HG02884 (cell line): ENCODE measurements at regions not wholly inside any gene's neighbourhood (a gene's known extent, or its start where the extent isn't known, plus 50 kb on each side); places are given as distances from the start of the nearest gene placed in this dataset.
"Not testable (repeated sequence)": the region's sequence is repeated elsewhere in the genome, so short reads cannot be mapped to it uniquely, and the experiment has no call there.

Source experiments
- ATAC-seq: cut with Tn5 transposase; IDR thresholded peaks from one replicate; pipeline ENCODE4 v1.9.1; 2021; ENCODE audit warnings: mild to moderate bottlenecking, moderate library complexity; ENCODE audit not compliant: unreplicated experiment

DNA sequence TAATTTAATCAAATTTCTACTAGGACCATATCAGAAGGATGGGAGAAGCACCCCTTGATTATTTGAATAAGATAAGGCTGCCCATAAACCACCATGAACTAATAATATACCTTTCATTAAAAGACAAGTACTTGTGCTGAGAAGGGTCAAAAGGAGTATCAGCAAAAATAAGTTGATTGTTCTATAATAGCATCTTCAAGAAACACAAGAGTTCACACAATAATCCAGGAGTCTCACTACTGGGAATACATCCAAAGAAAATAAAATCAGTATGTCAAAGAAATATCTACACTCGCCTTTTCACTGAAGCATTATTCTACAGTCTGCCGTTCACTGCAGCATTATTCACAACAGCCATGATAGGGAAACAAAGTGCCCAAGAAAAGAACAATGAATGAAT lies 1310.1 kb upstream of the PCDH9 start:
- no peak for ATAC-seq

DNA sequence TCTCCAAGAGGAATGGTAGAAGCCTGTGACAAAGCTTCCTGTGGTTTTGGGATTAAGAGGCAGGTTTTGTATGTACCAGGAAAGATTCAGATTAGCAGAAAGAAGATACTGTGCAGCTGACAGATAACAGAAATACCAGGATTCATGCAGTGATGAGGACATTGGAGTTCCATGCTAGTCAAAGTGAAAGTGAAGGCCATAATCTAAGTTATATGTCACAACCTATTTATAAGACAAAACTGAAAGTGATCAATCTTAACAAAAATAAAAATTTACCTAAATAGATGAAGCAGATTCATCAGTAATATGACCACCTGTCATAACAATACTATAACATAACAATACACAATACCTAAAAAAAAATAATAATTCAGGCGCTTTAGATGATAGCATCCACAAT lies 1305.2 kb upstream of the PCDH9 start:
- ATAC-seq: peak; percentile 83

DNA sequence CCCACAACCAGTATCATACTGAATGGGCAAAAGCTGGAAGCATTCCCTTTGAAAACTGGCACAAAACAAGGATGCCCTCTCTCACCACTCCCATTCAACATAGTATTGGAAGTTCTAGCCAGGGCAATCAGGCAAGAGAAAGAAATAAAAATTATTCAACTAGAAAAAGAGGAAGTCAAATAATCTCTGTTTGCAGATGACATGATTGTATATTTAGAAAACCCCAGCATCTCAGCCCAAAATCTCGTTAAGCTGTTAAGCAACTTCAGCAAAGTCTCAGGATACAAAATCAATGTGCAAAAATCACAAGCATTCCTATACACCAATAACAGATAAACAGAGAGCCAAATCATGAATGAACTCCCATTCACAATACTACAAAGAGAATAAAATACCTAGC lies 1297.0 kb upstream of the PCDH9 start:
- ATAC-seq: not testable (repeated sequence)

DNA sequence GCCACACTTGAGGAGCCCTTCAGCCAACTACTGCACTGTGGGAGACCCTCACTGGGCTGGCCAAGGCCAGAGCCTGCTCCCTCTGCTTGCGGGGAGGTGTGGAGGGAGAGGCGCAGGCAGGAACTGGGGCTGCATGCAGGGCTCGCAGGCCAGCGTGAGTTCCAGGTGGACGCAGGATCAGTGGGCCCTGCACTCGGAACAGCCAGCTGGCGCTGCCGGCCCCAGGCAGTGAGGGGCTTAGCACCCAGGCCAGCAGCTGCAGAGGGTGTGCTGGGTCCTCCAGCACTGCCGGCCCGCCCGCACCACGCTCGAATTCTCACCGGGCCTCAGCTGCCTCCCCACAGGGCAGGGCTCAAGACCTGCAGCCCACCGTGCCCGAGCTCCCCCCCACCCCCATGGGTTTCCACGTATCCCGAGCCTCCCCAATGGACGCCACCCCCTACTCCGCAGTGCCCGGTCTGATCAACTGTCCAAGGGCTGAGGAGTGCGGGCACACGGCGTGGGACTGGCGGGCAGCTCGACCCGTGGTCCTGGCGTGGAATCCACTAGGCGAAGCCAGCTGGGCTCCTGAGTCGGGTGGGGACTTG lies 1293.8 kb upstream of the PCDH9 start:
- ATAC-seq: no peak

DNA sequence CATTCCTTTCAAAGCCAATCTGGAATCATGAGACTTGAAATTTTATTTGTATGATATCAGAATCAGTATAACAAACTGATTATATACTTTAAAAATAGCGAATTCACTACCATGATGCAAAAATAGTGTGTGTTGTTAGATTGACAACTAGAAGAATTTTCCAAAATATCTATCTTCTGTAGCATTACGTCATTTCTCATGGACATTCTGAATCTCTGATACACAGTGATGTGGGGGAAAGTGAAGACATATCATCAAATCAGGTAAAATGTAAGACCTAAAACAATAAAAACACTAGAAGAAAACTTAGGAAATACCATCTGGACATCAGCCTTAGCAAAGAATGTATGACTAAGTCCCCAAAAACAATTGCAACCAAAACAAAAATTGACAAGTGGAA lies 1292.0 kb upstream of the PCDH9 start:
- ATAC-seq: no peak

DNA sequence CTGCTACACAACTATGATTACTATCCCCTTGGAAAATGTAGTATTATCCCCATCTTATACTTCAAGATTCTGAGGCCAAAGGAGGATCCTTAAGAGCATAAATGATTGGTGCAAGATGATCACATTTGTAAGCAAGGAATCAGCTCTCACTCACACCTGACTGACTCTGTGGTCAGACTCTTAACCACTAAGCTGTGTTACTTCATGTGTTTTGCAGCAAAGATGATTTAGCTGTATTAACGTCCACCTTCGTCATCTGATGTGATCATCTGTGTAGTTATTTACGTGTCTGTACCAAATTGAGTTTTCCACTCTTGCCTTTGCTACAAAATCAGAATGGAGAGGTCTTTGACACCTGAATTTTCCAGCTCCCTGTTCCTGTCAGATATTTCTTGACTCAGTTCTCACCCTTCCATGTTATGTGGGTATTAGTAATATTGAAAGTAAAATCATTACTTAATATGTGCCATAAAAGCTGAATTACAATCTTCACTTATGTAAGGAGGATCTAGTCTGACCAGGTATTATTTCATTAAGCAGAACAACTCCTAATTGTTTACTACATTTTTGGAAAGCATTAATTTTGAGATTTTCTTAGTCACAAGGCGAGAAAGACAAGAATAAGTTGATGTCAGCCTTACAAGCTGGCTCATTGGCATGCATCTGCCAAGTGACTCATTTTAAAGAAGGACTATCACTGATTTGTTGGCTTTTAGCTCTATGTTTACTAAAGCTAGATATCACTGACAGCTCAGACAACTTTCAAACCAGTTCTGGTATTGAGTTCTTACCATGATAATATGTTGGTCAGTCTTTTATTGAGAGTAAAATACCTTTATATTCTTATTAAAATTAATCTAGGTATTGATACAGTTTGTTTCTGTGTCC lies 1279.8 kb upstream of the PCDH9 start:
- ATAC-seq: peak; percentile 81

DNA sequence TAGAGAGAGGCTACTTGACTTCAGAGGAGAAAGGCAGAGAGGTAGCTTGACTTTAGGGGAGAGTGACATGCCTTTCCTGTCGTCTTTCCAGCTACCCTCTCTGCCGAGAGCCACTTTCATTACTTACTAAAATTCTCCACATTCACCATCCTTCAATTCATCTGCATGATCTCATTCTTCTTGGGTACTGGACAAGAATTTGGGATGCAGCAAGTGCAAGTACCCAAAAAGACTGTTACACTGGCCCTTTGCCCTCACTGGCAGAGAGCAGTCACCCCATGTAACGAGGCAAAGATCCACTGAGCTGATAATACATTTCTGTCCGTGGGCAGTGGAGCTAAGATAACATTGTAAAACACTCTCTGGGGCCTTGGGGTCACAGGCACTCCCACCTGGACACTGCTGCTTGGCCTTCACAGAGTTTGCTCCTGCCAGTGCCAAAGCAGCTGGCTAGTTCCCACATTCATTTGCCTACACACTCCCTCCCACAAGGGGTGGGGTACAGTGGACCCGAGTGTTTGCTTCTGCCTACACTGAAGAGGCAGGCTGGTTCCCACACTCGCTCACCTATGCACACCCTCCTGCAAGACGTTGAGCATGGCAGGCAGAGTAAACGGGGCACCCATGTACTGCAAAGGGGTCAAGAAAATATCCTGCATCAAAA lies 1276.9 kb upstream of the PCDH9 start:
- no peak for ATAC-seq

- no peak for ATAC-seq
Observed at GRCh38 chr13:68490594-68490993, 1260.5 kb upstream of the PCDH9 start.

DNA sequence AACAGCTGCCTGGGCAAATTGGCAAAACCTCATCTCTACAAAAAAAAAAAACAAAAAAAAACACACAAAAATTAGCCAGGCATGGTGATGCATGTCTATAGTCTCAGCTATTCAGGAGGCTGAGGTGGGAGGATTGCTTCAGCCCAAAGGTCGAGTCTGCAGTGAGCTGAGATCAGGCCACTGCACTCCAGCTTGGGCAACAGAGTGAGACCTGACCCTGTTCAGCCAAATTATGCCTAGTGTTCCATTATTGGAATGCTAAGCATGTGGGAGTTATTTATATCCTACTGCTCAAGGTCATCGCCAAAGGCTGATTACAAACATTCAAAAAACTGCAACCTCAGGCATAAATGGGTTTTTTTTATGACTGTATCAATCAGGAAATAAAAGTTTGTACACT lies 1251.0 kb upstream of the PCDH9 start:
- ATAC-seq: no peak

GRCh38 chr13:68473834-68474326 lies 1243.7 kb upstream of the PCDH9 start:
- ATAC-seq: no peak

DNA sequence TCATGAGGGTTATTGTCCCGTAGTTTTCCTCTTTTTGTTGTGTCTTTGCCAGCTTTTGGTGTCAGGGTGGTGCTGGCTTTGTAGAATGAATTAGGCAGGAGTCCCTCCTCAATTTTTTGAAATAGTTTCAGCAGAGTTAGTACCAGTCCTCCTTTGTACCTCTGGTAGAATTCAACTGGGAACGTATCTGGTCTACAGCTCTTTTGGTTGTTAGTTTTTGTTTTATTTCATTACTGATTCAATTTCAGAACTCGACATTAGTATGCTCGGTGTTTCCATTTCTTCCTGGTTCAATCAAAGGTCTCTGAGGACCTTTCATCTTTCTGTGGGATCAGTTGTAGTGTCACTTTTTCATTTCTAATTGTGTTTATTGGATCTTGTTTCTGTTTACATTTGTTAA lies 1237.0 kb upstream of the PCDH9 start:
- no peak for ATAC-seq

DNA sequence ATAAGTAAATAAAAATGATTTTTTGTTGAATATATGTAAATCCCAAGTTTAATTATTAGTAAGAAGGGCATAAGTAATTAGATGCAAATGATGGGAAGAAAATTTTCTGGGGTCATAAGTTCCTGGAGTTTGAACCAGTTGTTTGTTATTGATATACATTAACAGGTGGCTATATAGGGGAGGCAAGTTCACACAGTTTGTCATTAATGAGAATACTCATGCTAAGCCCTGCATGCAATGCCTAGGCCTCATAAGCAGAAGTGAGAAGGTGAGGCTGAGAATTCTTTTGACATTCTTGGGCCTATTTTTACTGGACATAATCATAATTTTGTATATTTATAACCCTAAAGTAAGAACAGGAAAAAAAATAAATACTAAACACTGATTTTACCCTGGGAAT lies 1210.7 kb upstream of the PCDH9 start:
- no peak for ATAC-seq

DNA sequence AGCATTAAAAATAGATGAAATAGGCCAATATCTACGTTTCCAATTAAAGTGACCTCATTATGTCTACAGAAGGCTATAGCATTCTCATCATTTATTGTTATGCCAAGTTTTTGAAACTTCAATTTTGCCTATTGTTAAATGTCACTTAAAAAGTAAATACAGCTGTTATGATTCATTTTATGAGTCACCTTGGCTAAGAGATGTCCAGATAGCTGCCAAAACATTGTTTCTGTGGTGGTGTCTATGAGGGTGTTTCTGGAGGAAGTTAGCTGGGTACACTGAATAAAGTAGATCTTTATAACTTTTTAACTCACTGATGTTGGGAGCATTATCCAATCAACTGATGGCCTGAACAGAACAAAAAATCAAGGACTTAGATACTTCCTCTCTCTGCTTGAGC lies 1209.7 kb upstream of the PCDH9 start:
- ATAC-seq: no peak

- no peak for ATAC-seq
Observed at GRCh38 chr13:68428292-68428691, 1198.2 kb upstream of the PCDH9 start.

DNA sequence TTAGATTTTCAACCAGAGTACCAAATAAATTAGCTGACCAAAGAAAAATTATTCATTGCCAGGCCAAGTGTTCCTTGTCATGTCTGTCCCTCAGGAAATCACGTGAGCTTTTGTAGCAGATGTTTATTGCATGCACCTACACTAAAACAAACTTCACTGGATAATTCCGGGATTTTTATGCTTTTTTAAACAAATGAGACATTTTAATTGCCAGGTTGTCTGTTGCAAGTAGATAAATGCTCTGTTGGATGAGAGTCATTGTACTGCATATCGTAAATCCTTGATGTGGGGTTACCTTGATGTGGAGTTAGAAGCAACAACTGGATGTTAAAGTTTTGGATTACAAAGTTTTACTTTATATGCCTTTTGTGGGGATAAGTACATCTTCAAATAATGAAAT lies 1187.7 kb upstream of the PCDH9 start:
- ATAC-seq: no peak

GRCh38 chr13:68410007-68410406 lies 1179.9 kb upstream of the PCDH9 start:
- ATAC-seq: no peak

DNA sequence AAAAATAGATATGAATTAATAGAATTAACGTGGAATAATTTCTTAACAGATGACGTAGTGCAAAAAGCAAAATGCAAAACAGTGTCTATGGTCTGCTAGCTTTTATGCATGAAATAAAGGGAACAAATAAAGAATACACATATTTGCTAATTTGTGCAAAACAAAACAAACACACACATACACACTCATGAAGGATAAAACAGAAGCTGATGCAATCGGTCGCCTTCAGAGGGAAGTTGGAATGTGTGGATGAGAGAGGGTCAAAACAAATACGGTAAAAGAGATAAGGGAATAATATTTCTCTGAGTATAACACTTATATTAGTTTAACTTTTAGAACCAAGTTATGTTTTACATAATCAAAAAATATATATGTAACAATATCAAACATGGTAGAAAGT lies 1160.9 kb upstream of the PCDH9 start:
- no peak for ATAC-seq

DNA sequence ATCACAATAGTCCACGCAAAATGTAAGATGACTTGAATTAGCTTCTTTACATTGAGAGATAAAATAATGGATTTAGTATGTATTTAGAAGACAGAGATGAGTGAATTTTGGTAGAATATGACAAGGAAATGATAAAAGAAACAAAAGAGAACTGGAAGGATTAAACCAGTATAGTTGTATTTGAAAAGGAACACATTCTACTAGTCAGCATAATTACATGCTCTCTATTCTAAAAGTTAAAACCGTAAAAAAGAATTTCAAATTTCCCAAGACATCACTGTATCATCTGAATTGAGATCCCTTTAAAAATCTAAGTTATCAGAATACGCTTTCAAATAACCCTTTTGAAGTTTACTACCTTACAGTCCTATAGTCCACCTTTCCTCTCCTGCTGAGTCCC lies 1156.7 kb upstream of the PCDH9 start:
- ATAC-seq: no peak

DNA sequence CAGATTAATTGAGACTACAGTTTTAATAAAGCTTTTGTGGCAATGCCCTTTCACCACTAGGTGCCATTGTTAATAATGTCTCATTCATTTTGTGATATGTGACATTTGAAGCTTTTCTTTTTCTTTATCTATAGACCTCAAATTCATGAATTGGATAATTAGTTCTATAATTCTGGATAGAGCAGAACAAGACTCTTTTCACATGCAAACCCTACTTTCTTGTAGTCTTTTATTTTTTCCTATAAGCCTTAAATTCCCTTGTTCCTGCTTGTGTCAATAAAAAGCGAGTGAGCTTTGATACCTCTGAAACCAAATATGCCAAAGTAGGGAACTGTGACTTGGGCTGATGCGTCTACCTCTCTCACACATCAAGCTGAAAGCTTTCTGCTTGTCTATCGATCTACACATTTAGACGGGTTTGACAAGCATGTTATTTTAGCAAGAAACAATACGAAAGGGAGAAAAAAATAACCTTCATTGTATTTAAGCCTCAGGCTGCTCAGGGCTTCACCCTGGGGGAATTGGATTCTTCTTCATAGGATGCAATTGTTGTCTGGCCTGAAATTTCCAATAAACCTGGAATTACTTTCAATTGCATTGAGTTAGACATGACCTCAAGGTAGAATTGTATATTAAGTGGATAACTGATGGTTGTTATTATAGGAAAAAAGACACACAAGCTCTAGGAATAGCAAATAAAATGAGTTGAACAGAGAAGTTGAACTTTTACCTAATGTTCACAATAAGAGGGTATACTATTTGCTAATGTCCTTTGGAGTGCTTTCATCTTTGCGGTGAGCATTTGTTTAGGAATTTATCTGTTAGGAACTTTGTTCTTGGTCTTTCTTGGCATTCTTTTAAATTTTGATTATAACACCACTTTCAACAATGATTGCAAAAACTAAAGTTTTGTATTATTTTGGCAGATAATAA lies 1150.2 kb upstream of the PCDH9 start:
- no peak for ATAC-seq

GRCh38 chr13:68378294-68378693 lies 1148.2 kb upstream of the PCDH9 start:
- ATAC-seq: no peak

- ATAC-seq: no peak
Observed at GRCh38 chr13:68375004-68375403, 1144.9 kb upstream of the PCDH9 start.
